NCI-H774 (cell line): ENCODE measurements at regions not wholly inside any gene's neighbourhood (a gene's known extent, or its start where the extent isn't known, plus 50 kb on each side); places are given as distances from the start of the nearest gene placed in this dataset.
"Not testable (repeated sequence)": the region's sequence is repeated elsewhere in the genome, so short reads cannot be mapped to it uniquely, and the experiment has no call there.

Source experiments
- DNase-seq: peaks from one replicate; lab custom pipeline; 2025; lab: John Stamatoyannopoulos, UW

- not testable (repeated sequence) for DNase-seq
Observed at GRCh38 chr1:189718147-189718795, 759.4 kb downstream of the BRINP3 start.

GRCh38 chr1:189726806-189727205 lies 750.9 kb downstream of the BRINP3 start:
- DNase-seq = no peak

GRCh38 chr1:189751311-189751710 lies 726.4 kb downstream of the BRINP3 start:
- DNase-seq = no peak

GRCh38 chr1:189752461-189752995 lies 725.1 kb downstream of the BRINP3 start:
- no peak for DNase-seq

GRCh38 chr1:189755100-189755499 lies 722.6 kb downstream of the BRINP3 start:
- not testable (repeated sequence) for DNase-seq

GRCh38 chr1:189764391-189765320 lies 713.0 kb downstream of the BRINP3 start:
- DNase-seq = no peak

- no peak for DNase-seq
Observed at GRCh38 chr1:189769448-189769847, 708.2 kb downstream of the BRINP3 start.

- DNase-seq = no peak
Observed at GRCh38 chr1:189774721-189775287, 702.9 kb downstream of the BRINP3 start.

GRCh38 chr1:189775343-189775742 lies 702.3 kb downstream of the BRINP3 start:
- DNase-seq = no peak

- DNase-seq = no peak
Observed at GRCh38 chr1:189779034-189779433, 698.6 kb downstream of the BRINP3 start.

GRCh38 chr1:189782295-189782694 lies 695.4 kb downstream of the BRINP3 start:
- no peak for DNase-seq

- DNase-seq = no peak
Observed at GRCh38 chr1:189783456-189783855, 694.2 kb downstream of the BRINP3 start.

- DNase-seq = no peak
Observed at GRCh38 chr1:189786761-189787160, 690.9 kb downstream of the BRINP3 start.

- no peak for DNase-seq
Observed at GRCh38 chr1:189787201-189787600, 690.5 kb downstream of the BRINP3 start.

- no peak for DNase-seq
Observed at GRCh38 chr1:189790335-189790734, 687.3 kb downstream of the BRINP3 start.

GRCh38 chr1:189803364-189803763 lies 674.3 kb downstream of the BRINP3 start:
- no peak for DNase-seq

- no peak for DNase-seq
Observed at GRCh38 chr1:189804352-189804751, 673.3 kb downstream of the BRINP3 start.

GRCh38 chr1:189805735-189806134 lies 671.9 kb downstream of the BRINP3 start:
- no peak for DNase-seq

- not testable (repeated sequence) for DNase-seq
Observed at GRCh38 chr1:189810639-189811038, 667.0 kb downstream of the BRINP3 start.

GRCh38 chr1:189811960-189812359 lies 665.7 kb downstream of the BRINP3 start:
- DNase-seq = no peak

GRCh38 chr1:189816558-189816957 lies 661.1 kb downstream of the BRINP3 start:
- DNase-seq = no peak

GRCh38 chr1:189819751-189820150 lies 657.9 kb downstream of the BRINP3 start:
- no peak for DNase-seq

- DNase-seq = no peak
Observed at GRCh38 chr1:189821833-189822232, 655.8 kb downstream of the BRINP3 start.
